GM18505 (cell line): ENCODE measurements at regions not wholly inside any gene's neighbourhood (a gene's known extent, or its start where the extent isn't known, plus 50 kb on each side); places are given as distances from the start of the nearest gene placed in this dataset.

Experiments used
- ATAC-seq: cut with Tn5 transposase; IDR thresholded peaks from one replicate; pipeline ENCODE4 v1.9.1; 2021; ENCODE audit not compliant: unreplicated experiment
- POLR2A ChIP-seq: IDR thresholded peaks from 4 replicates; pipeline ENCODE4 v1.6.1; 2011; ENCODE audit warnings: borderline replicate concordance; ENCODE audit not compliant: insufficient read depth, insufficient read length; ENCODE audit errors: extremely low read depth

DNA sequence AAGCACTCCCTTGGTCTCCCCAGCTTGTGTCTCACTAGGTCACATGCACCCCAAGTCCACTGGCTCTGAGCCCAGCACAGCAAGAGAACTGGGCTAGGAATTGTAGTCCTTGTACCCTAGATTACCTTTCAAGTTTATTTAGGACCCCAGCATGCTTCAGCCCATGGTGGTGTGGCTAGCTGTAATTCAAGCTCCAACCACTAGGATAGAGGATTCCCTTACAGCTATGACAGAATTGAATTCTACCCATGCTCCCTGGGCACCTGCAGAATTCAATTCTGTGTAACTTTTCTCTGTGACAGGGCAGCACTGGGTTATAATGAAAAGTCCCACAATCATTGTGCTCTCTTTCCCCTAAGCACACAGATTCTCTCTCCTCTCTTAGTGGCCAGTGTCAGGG is 253.8 kb upstream of the DMD start:
- no peak for TF ChIP-seq POLR2A
- ATAC-seq = no peak

DNA sequence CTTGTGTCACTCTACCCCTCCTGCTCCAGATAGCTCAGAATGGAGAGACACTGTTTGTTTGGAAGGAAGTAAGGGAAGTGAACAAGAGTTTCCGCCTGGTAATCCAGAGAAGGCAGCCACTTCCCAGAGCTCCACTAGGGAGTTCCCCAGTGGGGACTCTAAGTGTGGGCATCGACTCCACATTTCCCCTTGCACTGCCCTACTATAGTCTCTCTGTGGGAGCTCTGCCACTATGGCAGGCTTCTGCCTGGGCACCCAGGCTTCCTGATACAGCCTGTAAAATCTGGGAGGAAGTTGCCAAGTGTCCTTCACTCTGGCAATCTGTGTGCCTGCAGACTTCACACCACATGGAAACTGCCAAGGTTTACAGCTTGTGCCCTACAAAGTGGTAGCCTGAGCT is 245.8 kb upstream of the DMD start:
- no peak for ATAC-seq
- TF ChIP-seq POLR2A = no peak

DNA sequence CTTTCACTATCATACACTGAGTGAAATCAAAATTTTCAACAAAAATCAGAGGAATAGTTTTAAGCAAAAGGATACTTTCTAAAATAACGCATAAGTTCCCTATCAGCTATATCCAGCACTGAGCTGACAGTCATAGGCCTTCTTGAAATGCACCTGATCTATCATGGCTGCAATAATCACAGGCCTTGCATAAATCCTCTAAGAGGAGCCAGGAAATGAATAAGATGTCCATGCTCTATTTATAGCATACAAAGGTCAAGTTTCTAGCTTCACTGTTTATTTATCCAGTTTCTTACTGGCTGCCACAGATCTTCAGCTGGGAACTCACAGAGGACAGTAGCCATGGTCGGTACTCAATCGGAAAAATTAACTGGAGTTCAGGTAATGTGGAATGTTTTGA is 235.9 kb upstream of the DMD start:
- ATAC-seq = no peak
- TF ChIP-seq POLR2A = no peak

DNA sequence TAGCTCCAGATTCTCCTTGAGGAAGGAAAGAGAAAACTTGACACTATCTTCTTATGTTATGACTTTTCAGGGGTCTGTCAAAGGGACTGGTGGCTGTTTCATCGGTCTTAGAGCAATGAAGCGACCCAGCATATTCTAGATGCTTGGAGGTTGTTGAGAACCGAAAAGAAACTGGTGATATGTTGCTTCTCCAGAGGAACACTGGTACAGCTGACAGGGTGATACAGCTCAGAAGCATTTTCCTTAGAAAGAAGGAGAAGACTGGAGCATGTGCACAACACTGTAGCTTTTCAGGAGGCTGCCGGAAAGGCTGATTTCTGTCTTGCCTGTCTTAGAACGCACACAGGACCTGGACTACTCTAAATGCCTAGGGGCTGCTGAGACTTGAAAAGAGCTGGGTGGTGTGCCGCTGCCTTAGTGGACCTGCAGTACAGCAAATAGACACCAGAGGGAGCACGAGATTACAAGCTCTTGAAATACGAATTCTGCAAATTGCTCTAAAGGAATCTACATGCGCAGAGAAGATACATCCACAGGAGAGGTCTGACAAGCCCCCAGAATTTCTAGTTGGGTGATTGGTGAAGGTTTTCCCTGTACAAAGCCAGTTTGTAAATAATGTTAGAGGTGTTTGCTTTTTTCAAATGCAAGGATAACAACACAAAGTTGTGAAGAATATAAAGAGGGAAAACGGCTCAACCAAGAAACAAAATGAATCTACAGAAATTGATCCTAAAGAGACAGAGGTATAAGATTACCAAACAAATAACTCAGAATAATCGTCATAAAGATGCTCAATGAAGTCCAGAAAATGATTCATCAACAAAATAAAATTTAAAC is 223.1 kb upstream of the DMD start:
- peak; percentile 85 for ATAC-seq

GRCh38 chrX:33416273-33416805 is 205.0 kb upstream of the DMD start:
- ATAC-seq = no peak
- no peak for TF ChIP-seq POLR2A

More for the DNA sequence above, 223.1 kb upstream of the DMD start:
- no peak for TF ChIP-seq POLR2A

DNA sequence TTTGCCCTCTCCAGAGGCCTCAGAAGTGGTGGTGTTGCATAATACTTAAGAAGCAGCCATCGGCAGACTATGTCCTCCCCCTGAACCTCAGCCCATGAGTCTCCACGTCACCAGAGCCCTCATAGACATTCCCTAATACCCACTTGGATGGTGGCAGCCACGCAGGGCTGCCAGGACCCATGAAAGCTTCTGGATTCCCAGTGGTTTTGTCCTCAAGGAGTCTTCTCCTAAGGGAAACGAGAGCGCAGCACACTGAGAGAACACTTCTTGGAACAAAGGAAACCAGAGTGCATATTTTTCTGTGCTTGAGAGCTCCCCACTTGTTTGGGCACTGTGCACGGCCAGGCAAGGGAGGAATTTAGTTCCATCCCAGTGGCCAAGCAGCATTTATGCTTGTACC is 204.1 kb upstream of the DMD start:
- ATAC-seq = no peak
- TF ChIP-seq POLR2A = no peak

DNA sequence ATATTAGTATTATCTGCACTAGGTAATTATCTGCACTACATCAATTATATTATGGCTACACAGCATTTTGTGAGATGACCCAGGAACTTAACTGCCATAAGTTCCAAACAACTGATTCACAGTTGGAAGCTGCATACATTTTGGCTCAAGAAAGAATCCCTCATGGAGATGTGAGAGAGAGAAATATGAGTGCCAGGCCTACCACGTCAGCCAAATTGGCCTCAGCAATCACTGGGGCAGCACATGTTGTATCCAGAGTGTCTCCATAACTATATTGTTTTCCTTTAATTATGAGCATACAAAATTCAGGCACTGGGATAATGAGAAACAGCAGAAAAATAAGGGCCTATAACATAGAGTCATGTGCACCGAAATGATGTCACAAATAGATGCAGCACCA is 174.2 kb upstream of the DMD start:
- ATAC-seq = no peak
- TF ChIP-seq POLR2A = no peak

- no peak for TF ChIP-seq POLR2A
- no peak for ATAC-seq
Observed at GRCh38 chrX:33379839-33380238, 168.5 kb upstream of the DMD start.

- no peak for TF ChIP-seq POLR2A
- no peak for ATAC-seq
Observed at GRCh38 chrX:33357606-33358005, 146.3 kb upstream of the DMD start.

DNA sequence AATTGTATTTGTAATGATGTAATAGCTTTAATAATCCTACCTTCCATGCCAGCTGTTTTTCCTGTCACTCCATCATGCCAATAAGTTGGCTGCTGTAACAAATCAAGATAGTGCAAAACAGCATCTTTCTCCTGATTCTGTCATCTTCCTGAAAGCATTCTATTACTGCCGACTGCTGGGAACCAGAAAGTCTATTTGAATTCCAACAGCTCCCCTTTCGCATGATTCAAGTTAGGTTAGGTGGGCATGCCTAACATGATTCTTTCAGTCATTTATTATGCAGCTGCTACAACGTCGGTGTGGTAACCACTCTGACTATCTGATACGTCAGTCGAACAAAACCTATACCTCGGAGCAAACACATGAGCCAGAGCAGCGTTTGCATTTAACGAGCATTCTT is 127.9 kb upstream of the DMD start:
- ATAC-seq = no peak
- no peak for TF ChIP-seq POLR2A

- ATAC-seq = no peak
- TF ChIP-seq POLR2A = no peak
Observed at GRCh38 chrX:33336783-33337182, 125.4 kb upstream of the DMD start.

DNA sequence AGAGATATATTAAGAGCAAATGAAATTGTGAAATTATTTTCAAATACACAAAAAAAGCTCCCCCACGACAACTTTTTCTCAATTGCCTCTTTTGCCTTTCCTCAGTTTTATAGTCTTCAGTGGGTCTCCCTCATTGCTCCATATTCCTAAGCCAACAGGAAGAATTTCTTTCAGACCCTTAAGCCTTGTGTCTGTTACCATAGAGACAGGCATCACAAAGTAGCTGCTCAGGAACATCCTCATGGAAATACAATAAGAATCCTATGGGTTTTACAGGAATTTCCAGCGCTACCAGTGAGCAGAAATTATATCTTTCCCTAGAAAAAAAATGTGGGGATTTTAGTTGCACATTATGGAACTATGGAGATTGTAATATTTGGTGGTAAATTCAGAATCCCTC is 121.9 kb upstream of the DMD start:
- TF ChIP-seq POLR2A = no peak
- no peak for ATAC-seq

GRCh38 chrX:33330798-33331197 is 119.4 kb upstream of the DMD start:
- no peak for ATAC-seq
- no peak for TF ChIP-seq POLR2A

GRCh38 chrX:33324099-33324498 is 112.8 kb upstream of the DMD start:
- no peak for TF ChIP-seq POLR2A
- no peak for ATAC-seq

GRCh38 chrX:33307911-33308354 is 96.6 kb upstream of the DMD start:
- ATAC-seq = no peak
- TF ChIP-seq POLR2A = no peak

- TF ChIP-seq POLR2A = no peak
- no peak for ATAC-seq
Observed at GRCh38 chrX:33298622-33299021, 87.3 kb upstream of the DMD start.

DNA sequence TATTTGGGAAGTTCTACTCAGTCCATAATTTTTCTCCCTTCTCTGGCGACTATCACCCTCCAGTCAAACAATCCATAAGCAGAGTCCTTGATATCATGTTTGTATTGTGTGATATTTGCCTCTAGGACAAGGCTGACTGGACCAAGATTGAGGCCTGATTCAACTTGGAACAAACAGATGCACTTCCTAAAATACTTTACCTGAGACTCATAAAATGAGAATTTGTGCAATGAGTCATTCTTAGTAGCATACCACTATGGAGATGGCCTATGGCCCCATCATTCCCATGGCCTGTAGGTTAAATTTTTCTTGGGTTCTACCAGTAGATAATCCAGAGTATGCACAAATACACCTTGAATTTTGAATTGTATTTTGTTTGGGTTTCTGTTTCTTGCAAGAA is 74.2 kb upstream of the DMD start:
- no peak for ATAC-seq
- no peak for TF ChIP-seq POLR2A
